ENCODE measurements at regions not wholly inside any gene's neighbourhood (a gene's known extent, or its start where the extent isn't known, plus 50 kb on each side); places are given as distances from the start of the nearest gene placed in this dataset.

- no peaks in the 10 kb centered on the region for H3K9me3 Mint-ChIP-seq (ENCODE audit: insufficient read depth)
- POLR2A ChIA-PET: no interaction called here
- CTCF ChIA-PET: no interaction called here
- no peak for ATAC-seq
- H3K4me3 Mint-ChIP-seq: no peak overlapping the region
- H3K27ac Mint-ChIP-seq: no peak overlapping the region
- H3K4me1 Mint-ChIP-seq (ENCODE audit: low read depth): no peaks in the 10 kb centered on the region
- H3K36me3 Mint-ChIP-seq (ENCODE audit: low read depth): no peaks in the 10 kb centered on the region
- no peaks in the 10 kb centered on the region for H3K27me3 Mint-ChIP-seq (ENCODE audit: low read depth)
- no peak for DNase-seq
These were observed 345.3 kb downstream of the EN1 start for GRCh38 chr2:118502106-118502505.

DNA sequence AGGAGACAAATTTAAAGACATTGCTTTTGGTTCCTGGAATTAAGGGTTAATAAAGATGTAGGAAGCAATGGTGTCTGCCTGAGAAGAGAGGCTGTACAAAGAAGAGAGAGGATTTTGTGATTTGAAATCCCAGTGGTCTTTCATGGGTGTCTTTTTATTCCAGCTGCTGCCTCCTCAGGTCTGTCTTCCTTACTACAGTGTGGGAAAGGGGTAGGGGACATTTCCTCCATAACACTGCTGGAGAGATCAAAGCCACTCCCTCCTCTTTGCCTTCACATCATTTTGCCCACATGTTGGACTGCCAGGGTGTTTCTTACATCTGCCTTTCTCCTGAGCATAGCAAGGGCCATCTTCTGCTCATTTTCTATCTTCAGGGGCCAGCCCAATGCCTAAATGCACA, 348.5 kb downstream of the EN1 start:
- no peaks in the 10 kb centered on the region for H3K27me3 Mint-ChIP-seq (ENCODE audit: low read depth)
- no peaks in the 10 kb centered on the region for H3K9me3 Mint-ChIP-seq (ENCODE audit: insufficient read depth)
- DNase-seq (no peak), ATAC-seq (no peak)
- H3K4me1 Mint-ChIP-seq (ENCODE audit: low read depth): no peaks in the 10 kb centered on the region
- CTCF ChIA-PET: no interaction called here
- POLR2A ChIA-PET: no interaction called here
- no peak overlapping the region for H3K27ac Mint-ChIP-seq
- H3K4me3 Mint-ChIP-seq: no peak overlapping the region
- H3K36me3 Mint-ChIP-seq (ENCODE audit: low read depth): no peaks in the 10 kb centered on the region

GRCh38 chr2:118496870-118497611, 350.4 kb downstream of the EN1 start:
- Mint-ChIP-seq H3K4me3 (no peak overlapping the region), H3K4me1 (ENCODE audit: low read depth) (no peaks in the 10 kb centered on the region), H3K9me3 (ENCODE audit: insufficient read depth) (peaks cover 2% of the 10 kb centered on the region), H3K27ac (no peak overlapping the region), H3K36me3 (ENCODE audit: low read depth) (no peaks in the 10 kb centered on the region), H3K27me3 (ENCODE audit: low read depth) (no peaks in the 10 kb centered on the region)
- POLR2A ChIA-PET: no interaction called here
- ATAC-seq: no peak
- CTCF ChIA-PET: no interaction called here
- DNase-seq: no peak

GRCh38 chr2:118496467-118496866, 351.0 kb downstream of the EN1 start:
- Mint-ChIP-seq H3K9me3 (ENCODE audit: insufficient read depth) (peaks cover 5% of the 10 kb centered on the region), H3K27ac (no peak overlapping the region), H3K36me3 (ENCODE audit: low read depth) (no peaks in the 10 kb centered on the region), H3K4me1 (ENCODE audit: low read depth) (no peaks in the 10 kb centered on the region), H3K27me3 (ENCODE audit: low read depth) (no peaks in the 10 kb centered on the region), H3K4me3 (no peak overlapping the region)
- no peak for ATAC-seq
- DNase-seq: no peak
- ChIA-PET POLR2A (no interaction called here), CTCF (no interaction called here)

GRCh38 chr2:118495290-118495689, 352.2 kb downstream of the EN1 start:
- no peaks in the 10 kb centered on the region for H3K27me3 Mint-ChIP-seq (ENCODE audit: low read depth)
- ATAC-seq (no peak), DNase-seq (no peak)
- no peak overlapping the region for H3K27ac Mint-ChIP-seq
- no peaks in the 10 kb centered on the region for H3K4me1 Mint-ChIP-seq (ENCODE audit: low read depth)
- H3K9me3 Mint-ChIP-seq (ENCODE audit: insufficient read depth): peaks cover 5% of the 10 kb centered on the region
- POLR2A ChIA-PET: no interaction called here
- H3K36me3 Mint-ChIP-seq (ENCODE audit: low read depth): no peaks in the 10 kb centered on the region
- no peak overlapping the region for H3K4me3 Mint-ChIP-seq
- CTCF ChIA-PET: interaction anchor here (1.3 to 1.5 kb wide), 2 partner anchors 360 to 386 kb away, joined by 4 read pairs; no protein-coding TSS in a partner anchor

GRCh38 chr2:118493213-118493612, 354.2 kb downstream of the EN1 start:
- H3K27ac Mint-ChIP-seq: no peak overlapping the region
- no peak overlapping the region for H3K4me3 Mint-ChIP-seq
- peaks cover 5% of the 10 kb centered on the region for H3K9me3 Mint-ChIP-seq (ENCODE audit: insufficient read depth)
- DNase-seq (no peak), ATAC-seq (no peak)
- no peaks in the 10 kb centered on the region for H3K36me3 Mint-ChIP-seq (ENCODE audit: low read depth)
- POLR2A ChIA-PET: no interaction called here
- no peaks in the 10 kb centered on the region for H3K27me3 Mint-ChIP-seq (ENCODE audit: low read depth)
- H3K4me1 Mint-ChIP-seq (ENCODE audit: low read depth): no peaks in the 10 kb centered on the region
- CTCF ChIA-PET: interaction anchor here (1.9 kb wide), 1 partner anchor 363 kb away, joined by 5 read pairs; no protein-coding TSS in a partner anchor

GRCh38 chr2:118492335-118492734, 355.1 kb downstream of the EN1 start:
- H3K27ac Mint-ChIP-seq: no peak overlapping the region
- H3K9me3 Mint-ChIP-seq (ENCODE audit: insufficient read depth): peaks cover 5% of the 10 kb centered on the region
- DNase-seq (no peak), ATAC-seq (no peak)
- H3K4me3 Mint-ChIP-seq: no peak overlapping the region
- no peaks in the 10 kb centered on the region for H3K27me3 Mint-ChIP-seq (ENCODE audit: low read depth)
- CTCF ChIA-PET: interaction anchor here (1.9 kb wide), 1 partner anchor 363 kb away, joined by 5 read pairs; no protein-coding TSS in a partner anchor
- no peaks in the 10 kb centered on the region for H3K36me3 Mint-ChIP-seq (ENCODE audit: low read depth)
- POLR2A ChIA-PET: no interaction called here
- H3K4me1 Mint-ChIP-seq (ENCODE audit: low read depth): no peaks in the 10 kb centered on the region

GRCh38 chr2:118490330-118490729, 357.1 kb downstream of the EN1 start:
- H3K9me3 Mint-ChIP-seq (ENCODE audit: insufficient read depth): peaks cover 5% of the 10 kb centered on the region
- ChIA-PET CTCF (interaction anchor here (0.8 kb wide), 1 partner anchor 299 kb away, joined by 3 read pairs; no protein-coding TSS in a partner anchor), POLR2A (no interaction called here)
- no peak overlapping the region for H3K4me3 Mint-ChIP-seq
- H3K4me1 Mint-ChIP-seq (ENCODE audit: low read depth): no peaks in the 10 kb centered on the region
- DNase-seq: no peak
- no peak for ATAC-seq
- no peak overlapping the region for H3K27ac Mint-ChIP-seq
- H3K36me3 Mint-ChIP-seq (ENCODE audit: low read depth): no peaks in the 10 kb centered on the region
- no peaks in the 10 kb centered on the region for H3K27me3 Mint-ChIP-seq (ENCODE audit: low read depth)

GRCh38 chr2:118489712-118490299, 357.6 kb downstream of the EN1 start:
- no peak overlapping the region for H3K4me3 Mint-ChIP-seq
- ATAC-seq (no peak), DNase-seq (no peak)
- H3K27me3 Mint-ChIP-seq (ENCODE audit: low read depth): no peaks in the 10 kb centered on the region
- CTCF ChIA-PET: no interaction called here
- no peaks in the 10 kb centered on the region for H3K36me3 Mint-ChIP-seq (ENCODE audit: low read depth)
- POLR2A ChIA-PET: no interaction called here
- H3K27ac Mint-ChIP-seq: no peak overlapping the region
- peaks cover 5% of the 10 kb centered on the region for H3K9me3 Mint-ChIP-seq (ENCODE audit: insufficient read depth)
- H3K4me1 Mint-ChIP-seq (ENCODE audit: low read depth): no peaks in the 10 kb centered on the region

DNA sequence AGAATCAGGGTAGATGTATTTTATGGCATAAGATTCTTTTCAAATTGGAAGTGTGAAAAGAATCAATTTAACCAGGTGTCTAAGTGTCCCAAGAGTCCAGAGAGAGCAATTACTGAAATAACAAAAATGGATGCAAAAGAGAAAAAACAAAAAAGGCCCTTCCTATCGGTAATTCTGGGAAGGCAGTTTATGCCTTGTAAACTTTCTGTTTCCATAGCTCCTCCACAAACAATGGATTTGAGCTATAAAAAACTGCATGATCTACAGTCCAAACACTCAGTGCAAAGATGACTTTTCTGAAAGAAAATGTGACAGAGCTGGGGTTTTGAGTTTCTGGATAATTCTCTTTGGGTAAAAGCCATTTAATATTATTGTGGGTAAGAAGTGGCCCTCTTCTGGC, 366.1 kb downstream of the EN1 start:
- ATAC-seq (no peak), DNase-seq (no peak)
- H3K4me1 Mint-ChIP-seq (ENCODE audit: low read depth): no peaks in the 10 kb centered on the region
- no peaks in the 10 kb centered on the region for H3K9me3 Mint-ChIP-seq (ENCODE audit: insufficient read depth)
- H3K27ac Mint-ChIP-seq: no peak overlapping the region
- POLR2A ChIA-PET: no interaction called here
- H3K4me3 Mint-ChIP-seq: no peak overlapping the region
- H3K27me3 Mint-ChIP-seq (ENCODE audit: low read depth): no peaks in the 10 kb centered on the region
- H3K36me3 Mint-ChIP-seq (ENCODE audit: low read depth): no peaks in the 10 kb centered on the region
- CTCF ChIA-PET: no interaction called here

GRCh38 chr2:118479020-118479419, 368.4 kb downstream of the EN1 start:
- H3K36me3 Mint-ChIP-seq (ENCODE audit: low read depth): no peaks in the 10 kb centered on the region
- ChIA-PET POLR2A (no interaction called here), CTCF (no interaction called here)
- H3K4me1 Mint-ChIP-seq (ENCODE audit: low read depth): no peaks in the 10 kb centered on the region
- H3K9me3 Mint-ChIP-seq (ENCODE audit: insufficient read depth): no peaks in the 10 kb centered on the region
- no peak for DNase-seq
- H3K27me3 Mint-ChIP-seq (ENCODE audit: low read depth): no peaks in the 10 kb centered on the region
- H3K4me3 Mint-ChIP-seq: no peak overlapping the region
- H3K27ac Mint-ChIP-seq: no peak overlapping the region
- ATAC-seq: no peak

GRCh38 chr2:118477111-118477862, 370.2 kb downstream of the EN1 start:
- ChIA-PET POLR2A (no interaction called here), CTCF (no interaction called here)
- ATAC-seq (no peak), DNase-seq (no peak)
- no peaks in the 10 kb centered on the region for H3K27me3 Mint-ChIP-seq (ENCODE audit: low read depth)
- H3K4me1 Mint-ChIP-seq (ENCODE audit: low read depth): no peaks in the 10 kb centered on the region
- H3K27ac Mint-ChIP-seq: no peak overlapping the region
- no peaks in the 10 kb centered on the region for H3K9me3 Mint-ChIP-seq (ENCODE audit: insufficient read depth)
- H3K4me3 Mint-ChIP-seq: no peak overlapping the region
- no peaks in the 10 kb centered on the region for H3K36me3 Mint-ChIP-seq (ENCODE audit: low read depth)
